GM12875 (cell line): ENCODE measurements at regions not wholly inside any gene's neighbourhood (a gene's known extent, or its start where the extent isn't known, plus 50 kb on each side); places are given as distances from the start of the nearest gene placed in this dataset.

Experiments
- H3K4me3 ChIP-seq: one replicate; pipeline ENCODE4 v1.5.1; 2011; ENCODE audit warnings: low read depth, low read length, control low read depth
- CTCF ChIP-seq: IDR thresholded peaks from 2 replicates; pipeline ENCODE4 v1.5.1; 2011; ENCODE audit warnings: low read depth, mild to moderate bottlenecking, control low read depth, inconsistent platforms, low read length, moderate library complexity, borderline replicate concordance; ENCODE audit not compliant: insufficient read depth

GRCh38 chr5:5986492-5987178, 391.7 kb downstream of the MED10 start:
- no peak for TF ChIP-seq CTCF
- no peak overlapping the region for H3K4me3 ChIP-seq

GRCh38 chr5:5985332-5985731, 393.0 kb downstream of the MED10 start:
- TF ChIP-seq CTCF = no peak
- no peak overlapping the region for H3K4me3 ChIP-seq

DNA sequence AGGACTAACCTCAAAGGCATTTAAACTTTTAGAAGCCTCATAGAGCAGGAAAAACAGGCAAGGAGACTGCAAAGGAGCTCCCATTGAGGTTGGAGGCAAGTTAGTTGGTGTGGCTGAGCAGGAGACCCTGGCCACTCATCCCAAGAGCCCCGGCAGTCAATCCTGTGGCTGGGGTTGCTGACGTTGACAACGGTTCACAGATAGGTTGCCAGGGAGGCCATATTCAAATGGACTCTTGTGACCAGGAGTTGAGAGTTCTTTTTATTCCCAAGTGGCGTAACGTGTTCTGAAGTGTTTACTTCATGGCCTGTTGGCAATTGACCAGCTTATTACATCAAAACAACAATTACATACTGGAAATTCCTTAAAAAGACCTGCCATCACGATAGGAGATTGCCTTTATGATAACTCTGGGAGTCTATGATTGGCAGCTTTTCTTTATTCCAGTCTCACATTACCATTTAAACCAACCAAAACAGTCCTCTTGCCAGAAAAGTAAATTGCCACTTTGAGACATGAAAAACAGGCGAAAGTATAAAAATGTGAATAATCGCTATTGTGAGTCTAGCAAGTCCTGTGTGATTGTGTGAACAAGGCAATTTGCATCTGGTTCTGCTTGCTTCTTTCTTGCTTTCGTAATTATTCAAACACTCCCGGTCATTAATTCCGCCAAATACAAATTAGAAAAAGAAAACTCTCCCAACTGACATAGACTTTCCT, 394.9 kb downstream of the MED10 start:
- TF ChIP-seq CTCF = no peak
- no peak overlapping the region for H3K4me3 ChIP-seq

DNA sequence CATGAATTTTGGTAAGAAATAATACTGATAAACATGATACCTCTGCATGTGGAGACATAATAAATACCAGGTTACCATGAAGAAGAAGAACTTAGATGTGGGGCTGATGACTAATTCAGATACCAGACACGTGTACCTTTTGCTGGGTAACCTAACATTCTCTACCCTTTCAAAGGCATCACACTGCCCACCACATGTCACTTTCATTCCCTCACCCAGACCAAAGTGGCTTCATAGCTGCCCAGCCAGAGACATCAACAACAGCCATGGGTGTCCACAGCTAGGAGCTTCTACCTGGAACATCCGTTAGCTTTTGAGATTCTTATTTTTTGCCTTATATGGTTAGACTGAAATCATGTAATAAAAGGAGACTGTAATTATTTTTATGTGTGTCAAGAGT, 396.8 kb downstream of the MED10 start:
- no peak for TF ChIP-seq CTCF

GRCh38 chr5:5980538-5980895, 397.8 kb downstream of the MED10 start:
- no peak for TF ChIP-seq CTCF
- no peak overlapping the region for H3K4me3 ChIP-seq

More for the DNA sequence above, 396.8 kb downstream of the MED10 start:
- no peak overlapping the region for H3K4me3 ChIP-seq

GRCh38 chr5:5979761-5980537, 398.4 kb downstream of the MED10 start:
- no peak overlapping the region for H3K4me3 ChIP-seq
- no peak for TF ChIP-seq CTCF
